ENCODE measurements at regions not wholly inside any gene's neighbourhood (a gene's known extent, or its start where the extent isn't known, plus 50 kb on each side); places are given as distances from the start of the nearest gene placed in this dataset.
"Not testable (repeated sequence)": the region's sequence is repeated elsewhere in the genome, so short reads cannot be mapped to it uniquely, and the experiment has no call there.

- no peaks in the 10 kb centered on the region for H3K4me1 Mint-ChIP-seq
- no peaks in the 10 kb centered on the region for H3K36me3 Mint-ChIP-seq
- H3K27ac Mint-ChIP-seq: no peak overlapping the region
- ATAC-seq (replicated peaks) (no peak), DNase-seq (no peak)
- H3K27me3 Mint-ChIP-seq: no peaks in the 10 kb centered on the region
- no peak overlapping the region for H3K4me3 Mint-ChIP-seq
- peaks cover 4 to 6% of the 10 kb centered on the region in 2 donors for H3K9me3 Mint-ChIP-seq
These were observed 156.5 kb downstream of the POM121L12 start for GRCh38 chr7:53191836-53192443.

GRCh38 chr7:53205006-53205405, 169.6 kb downstream of the POM121L12 start:
- H3K4me1 Mint-ChIP-seq: no peaks in the 10 kb centered on the region
- no peak overlapping the region for H3K27ac Mint-ChIP-seq
- no peak for DNase-seq
- H3K27me3 Mint-ChIP-seq: no peaks in the 10 kb centered on the region
- H3K36me3 Mint-ChIP-seq: no peaks in the 10 kb centered on the region
- peaks cover 5 to 6% of the 10 kb centered on the region in 2 donors for H3K9me3 Mint-ChIP-seq
- H3K4me3 Mint-ChIP-seq: no peak overlapping the region
- no peak for ATAC-seq (replicated peaks)

- ATAC-seq (replicated peaks) (no peak), DNase-seq (no peak)
- no peaks in the 10 kb centered on the region for H3K4me1 Mint-ChIP-seq
- H3K4me3 Mint-ChIP-seq: no peak overlapping the region
- H3K36me3 Mint-ChIP-seq: no peaks in the 10 kb centered on the region
- H3K27ac Mint-ChIP-seq: no peak overlapping the region
- no peaks in the 10 kb centered on the region for H3K27me3 Mint-ChIP-seq
- peaks cover 9 to 25% of the 10 kb centered on the region in 2 donors for H3K9me3 Mint-ChIP-seq
These were observed 173.7 kb downstream of the POM121L12 start for GRCh38 chr7:53209129-53209528.

GRCh38 chr7:53214463-53214862, 179.0 kb downstream of the POM121L12 start:
- no peak overlapping the region for H3K4me3 Mint-ChIP-seq
- DNase-seq (no peak), ATAC-seq (replicated peaks) (no peak)
- no peaks in the 10 kb centered on the region for H3K27me3 Mint-ChIP-seq
- peaks cover 21 to 33% of the 10 kb centered on the region in 2 donors for H3K9me3 Mint-ChIP-seq
- H3K4me1 Mint-ChIP-seq: no peaks in the 10 kb centered on the region
- no peaks in the 10 kb centered on the region for H3K36me3 Mint-ChIP-seq
- no peak overlapping the region for H3K27ac Mint-ChIP-seq

- ATAC-seq (replicated peaks) (no peak), DNase-seq (no peak)
- H3K36me3 Mint-ChIP-seq: no peaks in the 10 kb centered on the region
- no peaks in the 10 kb centered on the region for H3K4me1 Mint-ChIP-seq
- peaks cover 27% of the 10 kb centered on the region in 2 donors for H3K9me3 Mint-ChIP-seq
- H3K27ac Mint-ChIP-seq: no peak overlapping the region
- no peaks in the 10 kb centered on the region for H3K27me3 Mint-ChIP-seq
- H3K4me3 Mint-ChIP-seq: no peak overlapping the region
These were observed 183.5 kb downstream of the POM121L12 start for GRCh38 chr7:53218730-53219504.

- Mint-ChIP-seq H3K4me1 (no peaks in the 10 kb centered on the region), H3K27ac (no peak overlapping the region), H3K27me3 (no peaks in the 10 kb centered on the region), H3K4me3 (no peak overlapping the region), H3K9me3 (peaks cover under 1 to 4% of the 10 kb centered on the region in 2 donors), H3K36me3 (no peaks in the 10 kb centered on the region)
- ATAC-seq (replicated peaks) (no peak), DNase-seq (no peak)
These were observed 193.8 kb downstream of the POM121L12 start for GRCh38 chr7:53229202-53229601.

- Mint-ChIP-seq H3K27me3 (no peaks in the 10 kb centered on the region), H3K9me3 (peaks cover 6 to 11% of the 10 kb centered on the region in 2 donors), H3K4me1 (no peaks in the 10 kb centered on the region), H3K36me3 (no peaks in the 10 kb centered on the region), H3K4me3 (no peak overlapping the region), H3K27ac (no peak overlapping the region)
- no peak for ATAC-seq (replicated peaks)
- DNase-seq: no peak
These were observed 202.0 kb downstream of the POM121L12 start for GRCh38 chr7:53237344-53237913.

- Mint-ChIP-seq H3K36me3 (no peaks in the 10 kb centered on the region), H3K27me3 (no peaks in the 10 kb centered on the region), H3K4me3 (no peak overlapping the region), H3K9me3 (peaks cover 6 to 11% of the 10 kb centered on the region in 2 donors), H3K4me1 (no peaks in the 10 kb centered on the region), H3K27ac (no peak overlapping the region)
- DNase-seq (no peak), ATAC-seq (replicated peaks) (no peak)
These were observed 202.7 kb downstream of the POM121L12 start for GRCh38 chr7:53238021-53238605.

- H3K36me3 Mint-ChIP-seq: not testable (repeated sequence)
These were observed 203.7 kb downstream of the POM121L12 start for GRCh38 chr7:53239151-53239550.

GRCh38 chr7:53245721-53246120, 210.3 kb downstream of the POM121L12 start:
- Mint-ChIP-seq H3K27ac (no peak overlapping the region), H3K27me3 (no peaks in the 10 kb centered on the region), H3K9me3 (peaks cover 3 to 10% of the 10 kb centered on the region in 2 donors), H3K36me3 (no peaks in the 10 kb centered on the region), H3K4me3 (no peak overlapping the region), H3K4me1 (no peaks in the 10 kb centered on the region)
- no peak for ATAC-seq (replicated peaks)
- DNase-seq: no peak

More at GRCh38 chr7:53239151-53239550, 203.7 kb downstream of the POM121L12 start:
- not testable (repeated sequence) for H3K4me3 Mint-ChIP-seq; H3K9me3 Mint-ChIP-seq; H3K4me1 Mint-ChIP-seq; H3K27me3 Mint-ChIP-seq; ATAC-seq (replicated peaks); H3K27ac Mint-ChIP-seq; DNase-seq

- Mint-ChIP-seq H3K36me3 (no peaks in the 10 kb centered on the region), H3K4me1 (no peaks in the 10 kb centered on the region), H3K27me3 (no peaks in the 10 kb centered on the region), H3K4me3 (no peak overlapping the region), H3K27ac (no peak overlapping the region), H3K9me3 (peaks cover 0 to 9% of the 10 kb centered on the region in 2 donors)
- DNase-seq (no peak), ATAC-seq (replicated peaks) (no peak)
These were observed 211.5 kb downstream of the POM121L12 start for GRCh38 chr7:53246957-53247356.

- ATAC-seq (replicated peaks) (no peak), DNase-seq (no peak)
- Mint-ChIP-seq H3K4me1 (no peaks in the 10 kb centered on the region), H3K4me3 (no peak overlapping the region), H3K9me3 (peaks cover 4 to 8% of the 10 kb centered on the region in 2 donors), H3K36me3 (no peaks in the 10 kb centered on the region), H3K27me3 (no peaks in the 10 kb centered on the region), H3K27ac (no peak overlapping the region)
These were observed 217.1 kb downstream of the POM121L12 start for GRCh38 chr7:53252539-53252938.

- DNase-seq (no peak), ATAC-seq (replicated peaks) (no peak)
- H3K27me3 Mint-ChIP-seq: no peaks in the 10 kb centered on the region
- H3K4me3 Mint-ChIP-seq: no peak overlapping the region
- H3K36me3 Mint-ChIP-seq: no peaks in the 10 kb centered on the region
- peaks cover 6 to 8% of the 10 kb centered on the region in 2 donors for H3K9me3 Mint-ChIP-seq
- H3K27ac Mint-ChIP-seq: no peak overlapping the region
- H3K4me1 Mint-ChIP-seq: no peaks in the 10 kb centered on the region
These were observed 236.6 kb downstream of the POM121L12 start for GRCh38 chr7:53272081-53272480.

GRCh38 chr7:53281312-53281711, 245.9 kb downstream of the POM121L12 start:
- Mint-ChIP-seq H3K27me3 (no peaks in the 10 kb centered on the region), H3K4me3 (no peak overlapping the region), H3K9me3 (peaks cover 14 to 28% of the 10 kb centered on the region in 2 donors), H3K4me1 (no peaks in the 10 kb centered on the region), H3K27ac (no peak overlapping the region), H3K36me3 (no peaks in the 10 kb centered on the region)
- no peak for DNase-seq
- no peak for ATAC-seq (replicated peaks)
